SHP77 (cell line): ENCODE measurements at regions not wholly inside any gene's neighbourhood (a gene's known extent, or its start where the extent isn't known, plus 50 kb on each side); places are given as distances from the start of the nearest gene placed in this dataset.
A peak's percentile ranks its signal among the peaks of the same experiment; 100 is the strongest.
"Not testable (repeated sequence)": the region's sequence is repeated elsewhere in the genome, so short reads cannot be mapped to it uniquely, and the experiment has no call there.

Source experiments
- DNase-seq, 2 experiments: peaks; one replicate each; lab custom pipeline; 2025; lab: John Stamatoyannopoulos, UW

- DNase-seq, result no peak
Measured at GRCh38 chr16:80009971-80010659, 409.6 kb upstream of the MAF start.

- no peak for DNase-seq
Measured at GRCh38 chr16:80008857-80009256, 408.3 kb upstream of the MAF start.

- DNase-seq, result no peak
Measured at GRCh38 chr16:80007231-80007630, 406.7 kb upstream of the MAF start.

- DNase-seq, result no peak
Measured at GRCh38 chr16:80006241-80007215, 406.0 kb upstream of the MAF start.

- DNase-seq, result no peak
Measured at GRCh38 chr16:80004113-80004512, 403.6 kb upstream of the MAF start.

- DNase-seq, result no peak
Measured at GRCh38 chr16:80002261-80002660, 401.7 kb upstream of the MAF start.

- DNase-seq, result no peak
Measured at GRCh38 chr16:79998143-79998542, 397.6 kb upstream of the MAF start.

GRCh38 chr16:79997257-79997656 lies 396.7 kb upstream of the MAF start:
- peak in 1 of 2 experiments; percentile 1 for DNase-seq

- no peak for DNase-seq
Measured at GRCh38 chr16:79996321-79996720, 395.8 kb upstream of the MAF start.

GRCh38 chr16:79995315-79995714 lies 394.8 kb upstream of the MAF start:
- DNase-seq, result no peak

- DNase-seq, result no peak
Measured at GRCh38 chr16:79994418-79994817, 393.9 kb upstream of the MAF start.

GRCh38 chr16:79993629-79994209 lies 393.2 kb upstream of the MAF start:
- DNase-seq, result no peak

GRCh38 chr16:79991969-79992368 lies 391.4 kb upstream of the MAF start:
- DNase-seq, result no peak

- no peak for DNase-seq
Measured at GRCh38 chr16:79988721-79989220, 388.2 kb upstream of the MAF start.

- no peak for DNase-seq
Measured at GRCh38 chr16:79988089-79988488, 387.6 kb upstream of the MAF start.

- DNase-seq, result no peak
Measured at GRCh38 chr16:79986352-79986751, 385.8 kb upstream of the MAF start.

- DNase-seq, result no peak
Measured at GRCh38 chr16:79985606-79986005, 385.1 kb upstream of the MAF start.

GRCh38 chr16:79984149-79984548 lies 383.6 kb upstream of the MAF start:
- DNase-seq, result not testable (repeated sequence)

GRCh38 chr16:79982862-79983261 lies 382.3 kb upstream of the MAF start:
- no peak for DNase-seq

- DNase-seq, result no peak
Measured at GRCh38 chr16:79982361-79982760, 381.8 kb upstream of the MAF start.

- DNase-seq, result no peak
Measured at GRCh38 chr16:79981814-79982213, 381.3 kb upstream of the MAF start.

- no peak for DNase-seq
Measured at GRCh38 chr16:79980650-79981521, 380.3 kb upstream of the MAF start.
